HEK293 (cell line): ENCODE measurements at regions not wholly inside any gene's neighbourhood (a gene's known extent, or its start where the extent isn't known, plus 50 kb on each side); places are given as distances from the start of the nearest gene placed in this dataset.

ENCODE experiments used
- CTCF ChIA-PET: fragments of 350-600 bp; formaldehyde crosslinking; extraction: SDS; loops from one replicate; lab custom pipeline; 2021; ENCODE audit warnings: antibody characterized with exemption; lab: Yijun Ruan, JAX
- POLR2A ChIA-PET: fragments of 300-600 bp; formaldehyde crosslinking; extraction: SDS; loops from one replicate; lab custom pipeline; 2020; ENCODE audit warnings: antibody characterized with exemption, inconsistent platforms; lab: Yijun Ruan, JAX
- H3K27ac ChIP-seq: fragments of 200-500 bp; sonication (Bioruptor generic); 2 replicates; pipeline ENCODE4 v1.5.1; 2014; ENCODE audit warnings: low read depth, low read length, control low read depth, inconsistent platforms; ENCODE audit errors: extremely low read depth
- H3K36me3 ChIP-seq, 2 experiments: fragments of 200-500 bp in 1 of 2; sonication (Bioruptor generic) in 1 of 2; 1 replicate in 1 of 2; 2 replicates in 1 of 2; pipeline ENCODE4 v1.5.1; 2014 to 2017; ENCODE audit warnings: inconsistent platforms in 2 of 2, low read length in 2 of 2; ENCODE audit not compliant: control insufficient read depth in 2 of 2, insufficient read depth in 1 of 2
- H3K4me1 ChIP-seq: fragments of 200-500 bp; sonication (Bioruptor generic); 2 replicates; pipeline ENCODE4 v1.5.1; 2014; ENCODE audit warnings: mild to moderate bottlenecking, low read length, inconsistent platforms; ENCODE audit not compliant: control insufficient read depth, insufficient read depth
- H3K4me3 ChIP-seq: 2 replicates; pipeline ENCODE4 v1.5.1; 2011; ENCODE audit warnings: low read depth, mild to moderate bottlenecking, control low read depth, low read length, moderate library complexity
- H3K9me3 ChIP-seq: fragments of 200-500 bp; sonication (Bioruptor generic); 2 replicates; pipeline ENCODE4 v1.5.1; 2014; ENCODE audit warnings: low read depth, low read length, inconsistent platforms; ENCODE audit not compliant: control insufficient read depth, insufficient read depth
- HOXC10 ChIP-seq: sonication (generic); formaldehyde crosslinking; IDR thresholded peaks from 2 replicates; pipeline ENCODE4 v1.8.1; 2023; ENCODE audit warnings: mild to moderate bottlenecking, missing genetic modification reagents
- KLF16 ChIP-seq: fragments of 450-650 bp; formaldehyde crosslinking; IDR thresholded peaks from 2 replicates; pipeline ENCODE4 v1.5.1; 2017; ENCODE audit warnings: missing biosample characterization, missing genetic modification characterization
- OSR2 ChIP-seq: fragments of 450-650 bp; formaldehyde crosslinking; IDR thresholded peaks from 2 replicates; pipeline ENCODE4 v1.5.1; 2016; ENCODE audit warnings: missing biosample characterization, missing genetic modification characterization
- PRDM6 ChIP-seq: fragments of 450-650 bp; formaldehyde crosslinking; IDR thresholded peaks from 2 replicates; pipeline ENCODE4 v1.5.1; 2017; ENCODE audit warnings: missing biosample characterization, missing genetic modification characterization
- SP3 ChIP-seq: fragments of 450-650 bp; formaldehyde crosslinking; IDR thresholded peaks from 2 replicates; pipeline ENCODE4 v1.5.1; 2016; ENCODE audit warnings: missing biosample characterization, missing genetic modification characterization
- ZBTB48 ChIP-seq: fragments of 450-650 bp; formaldehyde crosslinking; IDR thresholded peaks from 2 replicates; pipeline ENCODE4 v1.5.1; 2016; ENCODE audit warnings: missing biosample characterization, missing genetic modification characterization
- ZFP3 ChIP-seq: fragments of 450-650 bp; formaldehyde crosslinking; IDR thresholded peaks from 2 replicates; pipeline ENCODE4 v1.5.1; 2016; ENCODE audit warnings: low read depth, missing biosample characterization, missing genetic modification characterization
- ZFP69B ChIP-seq: fragments of 450-650 bp; formaldehyde crosslinking; IDR thresholded peaks from 2 replicates; pipeline ENCODE4 v1.5.1; 2016; ENCODE audit warnings: missing biosample characterization, missing genetic modification characterization
- ZNF155 ChIP-seq: fragments of 450-650 bp; formaldehyde crosslinking; IDR thresholded peaks from 2 replicates; pipeline ENCODE4 v1.5.1; 2016; ENCODE audit warnings: missing biosample characterization, missing genetic modification characterization
- ZNF175 ChIP-seq: fragments of 450-650 bp; formaldehyde crosslinking; IDR thresholded peaks from 2 replicates; pipeline ENCODE4 v1.5.1; 2016; ENCODE audit warnings: missing biosample characterization, missing genetic modification characterization
- ZNF18 ChIP-seq: fragments of 450-650 bp; formaldehyde crosslinking; IDR thresholded peaks from 2 replicates; pipeline ENCODE4 v1.5.1; 2016; ENCODE audit warnings: missing biosample characterization, missing genetic modification characterization
- ZNF24 ChIP-seq: fragments of 450-650 bp; formaldehyde crosslinking; IDR thresholded peaks from 2 replicates; pipeline ENCODE4 v1.5.1; 2016; ENCODE audit warnings: missing biosample characterization, missing genetic modification characterization
- ZNF26 ChIP-seq: fragments of 450-650 bp; formaldehyde crosslinking; IDR thresholded peaks from 2 replicates; pipeline ENCODE4 v1.5.1; 2016; ENCODE audit warnings: missing biosample characterization, missing genetic modification characterization
- ZNF292 ChIP-seq: fragments of 450-650 bp; formaldehyde crosslinking; IDR thresholded peaks from 2 replicates; pipeline ENCODE4 v1.5.1; 2016; ENCODE audit warnings: low read depth, missing biosample characterization, missing genetic modification characterization, borderline replicate concordance
- ZNF423 ChIP-seq: fragments of 450-650 bp; formaldehyde crosslinking; IDR thresholded peaks from 2 replicates; pipeline ENCODE4 v1.5.1; 2016; ENCODE audit warnings: missing biosample characterization, missing genetic modification characterization
- ZNF488 ChIP-seq: fragments of 450-650 bp; formaldehyde crosslinking; IDR thresholded peaks from 2 replicates; pipeline ENCODE4 v1.5.1; 2016; ENCODE audit warnings: missing biosample characterization, missing genetic modification characterization
- ZNF596 ChIP-seq: fragments of 450-650 bp; IDR thresholded peaks from 2 replicates; pipeline ENCODE4 v1.5.0; 2018; ENCODE audit warnings: missing biosample characterization, mild to moderate bottlenecking, missing genetic modification characterization, moderate library complexity
- ZNF660 ChIP-seq: fragments of 450-650 bp; IDR thresholded peaks from 2 replicates; pipeline ENCODE4 v1.5.1; 2018; ENCODE audit warnings: missing biosample characterization, mild to moderate bottlenecking, missing genetic modification characterization
- ZNF670 ChIP-seq: fragments of 450-650 bp; formaldehyde crosslinking; IDR thresholded peaks from 2 replicates; pipeline ENCODE4 v1.5.1; 2016; ENCODE audit warnings: missing biosample characterization, missing genetic modification characterization, low read depth
- ZNF792 ChIP-seq: fragments of 450-650 bp; formaldehyde crosslinking; IDR thresholded peaks from 2 replicates; pipeline ENCODE4 v1.5.1; 2016; ENCODE audit warnings: missing biosample characterization, missing genetic modification characterization
- ZNF837 ChIP-seq: fragments of 450-650 bp; formaldehyde crosslinking; IDR thresholded peaks from 2 replicates; pipeline ENCODE4 v1.5.1; 2016; ENCODE audit warnings: missing biosample characterization, missing genetic modification characterization
- TF ChIP-seq, protein P1 (sequence below): fragments of 450-650 bp; formaldehyde crosslinking; IDR thresholded peaks from 2 replicates; pipeline ENCODE4 v1.5.1; 2016; ENCODE audit warnings: missing biosample characterization, missing genetic modification characterization, low read depth
- TF ChIP-seq, protein P2 (sequence below): fragments of 450-650 bp; IDR thresholded peaks from 2 replicates; pipeline ENCODE4 v1.5.1; 2018; ENCODE audit warnings: missing biosample characterization, mild to moderate bottlenecking, missing genetic modification characterization
- TF ChIP-seq, protein P3 (sequence below): fragments of 450-650 bp; formaldehyde crosslinking; IDR thresholded peaks from 2 replicates; pipeline ENCODE4 v1.5.1; 2017; ENCODE audit warnings: missing biosample characterization, missing genetic modification characterization

DNA sequence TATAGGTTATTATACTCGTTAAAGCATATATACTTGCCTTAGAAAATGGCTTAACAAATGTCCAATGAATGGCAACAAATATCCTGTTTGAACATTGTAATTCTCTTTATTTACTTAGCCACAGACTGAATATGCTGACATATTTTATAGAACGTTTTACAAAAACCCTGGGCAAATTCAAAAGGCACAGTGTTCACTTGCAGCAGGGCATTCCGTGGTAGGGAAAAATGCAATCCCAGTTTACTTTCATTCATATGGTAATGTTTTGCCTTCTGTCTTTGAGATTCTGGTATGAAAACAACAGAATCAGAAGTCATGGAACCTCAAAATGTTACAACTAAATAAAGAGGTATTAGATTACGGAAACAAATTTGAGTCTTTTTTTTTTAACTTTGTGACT, 56.2 kb upstream of the MYCBP2 start (continued):
- TF ChIP-seq, protein P1, sequence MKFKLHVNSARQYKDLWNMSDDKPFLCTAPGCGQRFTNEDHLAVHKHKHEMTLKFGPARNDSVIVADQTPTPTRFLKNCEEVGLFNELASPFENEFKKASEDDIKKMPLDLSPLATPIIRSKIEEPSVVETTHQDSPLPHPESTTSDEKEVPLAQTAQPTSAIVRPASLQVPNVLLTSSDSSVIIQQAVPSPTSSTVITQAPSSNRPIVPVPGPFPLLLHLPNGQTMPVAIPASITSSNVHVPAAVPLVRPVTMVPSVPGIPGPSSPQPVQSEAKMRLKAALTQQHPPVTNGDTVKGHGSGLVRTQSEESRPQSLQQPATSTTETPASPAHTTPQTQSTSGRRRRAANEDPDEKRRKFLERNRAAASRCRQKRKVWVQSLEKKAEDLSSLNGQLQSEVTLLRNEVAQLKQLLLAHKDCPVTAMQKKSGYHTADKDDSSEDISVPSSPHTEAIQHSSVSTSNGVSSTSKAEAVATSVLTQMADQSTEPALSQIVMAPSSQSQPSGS (tag by site-specific recombination), result no peak
- no peak for TF ChIP-seq ZNF596 (tag by site-specific recombination)

- Histone ChIP-seq H3K4me3 (no peak overlapping the region), H3K27ac (no peak overlapping the region), H3K36me3 (no peaks in the 10 kb centered on the region), H3K4me1 (no peaks in the 10 kb centered on the region), H3K9me3 (no peaks in the 10 kb centered on the region)
- ChIA-PET CTCF (interaction anchor here (0.6 kb wide), 1 partner anchor 20 kb away, joined by 5 read pairs; no protein-coding TSS in a partner anchor), POLR2A (no interaction called here)
- TF ChIP-seq ZFP69B (tag by site-specific recombination) (no peak), ZNF292 (tag by site-specific recombination) (no peak), ZNF175 (tag by site-specific recombination) (no peak), ZNF660 (tag by site-specific recombination) (no peak)
- TF ChIP-seq, protein P2, sequence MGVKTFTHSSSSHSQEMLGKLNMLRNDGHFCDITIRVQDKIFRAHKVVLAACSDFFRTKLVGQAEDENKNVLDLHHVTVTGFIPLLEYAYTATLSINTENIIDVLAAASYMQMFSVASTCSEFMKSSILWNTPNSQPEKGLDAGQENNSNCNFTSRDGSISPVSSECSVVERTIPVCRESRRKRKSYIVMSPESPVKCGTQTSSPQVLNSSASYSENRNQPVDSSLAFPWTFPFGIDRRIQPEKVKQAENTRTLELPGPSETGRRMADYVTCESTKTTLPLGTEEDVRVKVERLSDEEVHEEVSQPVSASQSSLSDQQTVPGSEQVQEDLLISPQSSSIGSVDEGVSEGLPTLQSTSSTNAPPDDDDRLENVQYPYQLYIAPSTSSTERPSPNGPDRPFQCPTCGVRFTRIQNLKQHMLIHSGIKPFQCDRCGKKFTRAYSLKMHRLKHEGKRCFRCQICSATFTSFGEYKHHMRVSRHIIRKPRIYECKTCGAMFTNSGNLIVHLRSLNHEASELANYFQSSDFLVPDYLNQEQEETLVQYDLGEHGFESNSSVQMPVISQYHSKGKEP, result no peak
Measured at GRCh38 chr13:77381059-77381458, 54.2 kb upstream of the MYCBP2 start.

- ChIA-PET POLR2A (no interaction called here), CTCF (no interaction called here)
- H3K27ac ChIP-seq, result no peak overlapping the region
- no peak overlapping the region for H3K4me3 ChIP-seq
- H3K36me3 ChIP-seq, result no peaks in the 10 kb centered on the region
- H3K4me1 ChIP-seq, result no peaks in the 10 kb centered on the region
- no peaks in the 10 kb centered on the region for H3K9me3 ChIP-seq
- no peak for TF ChIP-seq ZNF24
- no peak for TF ChIP-seq ZNF155
- TF ChIP-seq ZFP3 (tag by site-specific recombination), result no peak
- no peak for TF ChIP-seq ZNF175 (tag by site-specific recombination)
- no peak for TF ChIP-seq SP3 (tag by site-specific recombination)
- no peak for TF ChIP-seq HOXC10
- no peak for TF ChIP-seq ZBTB48 (tag by site-specific recombination)
- no peak for TF ChIP-seq PRDM6 (tag by site-specific recombination)
- no peak for TF ChIP-seq ZNF660 (tag by site-specific recombination)
- TF ChIP-seq ZNF18 (tag by site-specific recombination), result no peak
- TF ChIP-seq ZNF488, result no peak
- TF ChIP-seq, protein P3, sequence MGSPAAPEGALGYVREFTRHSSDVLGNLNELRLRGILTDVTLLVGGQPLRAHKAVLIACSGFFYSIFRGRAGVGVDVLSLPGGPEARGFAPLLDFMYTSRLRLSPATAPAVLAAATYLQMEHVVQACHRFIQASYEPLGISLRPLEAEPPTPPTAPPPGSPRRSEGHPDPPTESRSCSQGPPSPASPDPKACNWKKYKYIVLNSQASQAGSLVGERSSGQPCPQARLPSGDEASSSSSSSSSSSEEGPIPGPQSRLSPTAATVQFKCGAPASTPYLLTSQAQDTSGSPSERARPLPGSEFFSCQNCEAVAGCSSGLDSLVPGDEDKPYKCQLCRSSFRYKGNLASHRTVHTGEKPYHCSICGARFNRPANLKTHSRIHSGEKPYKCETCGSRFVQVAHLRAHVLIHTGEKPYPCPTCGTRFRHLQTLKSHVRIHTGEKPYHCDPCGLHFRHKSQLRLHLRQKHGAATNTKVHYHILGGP (tag by site-specific recombination), result no peak
- no peak for TF ChIP-seq ZNF670 (tag by site-specific recombination)
- TF ChIP-seq ZNF792 (tag by site-specific recombination), result no peak
- no peak for TF ChIP-seq OSR2 (tag by site-specific recombination)
- no peak for TF ChIP-seq ZNF837 (tag by site-specific recombination)
- TF ChIP-seq ZNF423 (tag by site-specific recombination), result no peak
- TF ChIP-seq KLF16, result no peak
- TF ChIP-seq ZNF26 (tag by site-specific recombination), result no peak
Measured at GRCh38 chr13:77379508-77379907, 52.6 kb upstream of the MYCBP2 start.
